OCI-M2 (cell line): ENCODE measurements at regions not wholly inside any gene's neighbourhood (a gene's known extent, or its start where the extent isn't known, plus 50 kb on each side); places are given as distances from the start of the nearest gene placed in this dataset.

Source experiments
- DNase-seq: peaks from one replicate; lab custom pipeline; 2025; ENCODE audit not compliant: unreplicated experiment; lab: John Stamatoyannopoulos, UW

DNA sequence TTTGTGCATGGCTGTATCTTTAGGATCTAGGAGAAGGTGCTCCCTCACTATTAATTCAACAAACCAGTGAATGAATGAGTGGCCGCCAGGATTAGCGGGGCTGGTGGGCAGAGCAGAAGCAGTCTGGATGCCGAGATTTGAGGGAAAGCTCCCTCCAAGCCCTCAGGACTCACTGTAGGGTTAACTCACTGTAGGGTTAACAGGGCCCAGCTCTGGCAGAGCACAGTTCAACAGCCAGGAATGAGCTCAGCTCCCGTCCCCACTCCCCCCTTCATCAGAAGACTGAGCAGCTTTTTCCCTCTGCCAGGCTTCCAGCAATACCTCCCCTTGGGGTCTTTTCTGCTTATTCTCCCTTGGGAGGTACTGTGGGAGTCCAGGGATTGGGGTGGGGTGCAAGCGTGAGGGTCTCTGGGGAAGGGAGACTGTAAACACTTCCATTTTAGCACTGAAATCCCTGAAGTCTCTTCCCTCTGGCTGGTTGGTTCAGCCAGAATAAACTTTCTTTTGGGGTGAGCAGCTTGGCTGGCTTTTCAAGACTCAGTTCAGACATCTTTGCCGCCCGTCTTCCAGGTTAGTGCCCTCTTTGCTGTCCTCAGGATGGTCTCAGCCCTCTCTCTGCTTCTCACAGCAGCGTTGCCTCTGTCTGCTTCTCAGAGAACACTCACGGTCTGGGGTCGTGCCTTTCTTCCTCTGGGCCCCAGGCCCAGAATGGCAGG lies 53.7 kb upstream of the WSB1 start:
- DNase-seq: no peak

GRCh38 chr17:27240802-27241155 lies 53.1 kb upstream of the WSB1 start:
- no peak for DNase-seq

GRCh38 chr17:27241346-27241946 lies 52.5 kb upstream of the WSB1 start:
- DNase-seq: no peak

GRCh38 chr17:27242951-27243350 lies 51.0 kb upstream of the WSB1 start:
- no peak for DNase-seq

DNA sequence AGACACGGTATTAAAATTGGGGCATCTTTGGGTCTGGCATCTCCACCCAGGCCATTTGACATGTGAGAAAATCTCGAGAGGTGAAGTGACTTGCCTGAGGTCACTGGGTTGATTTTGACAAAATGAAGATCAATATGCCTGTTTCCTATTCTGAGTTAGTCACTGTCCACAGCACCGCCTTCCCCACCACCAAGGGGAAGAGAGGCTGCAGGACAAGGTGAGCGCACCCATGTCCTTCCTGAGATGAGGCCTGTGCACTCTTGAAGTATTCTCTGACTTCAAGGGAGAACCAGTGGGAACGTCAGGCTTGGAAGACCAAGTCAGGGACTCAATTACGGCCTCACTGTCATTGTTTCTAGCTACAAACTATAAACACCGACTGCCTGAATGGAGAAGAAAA lies 49.9 kb upstream of the WSB1 start:
- DNase-seq: no peak
